NCI-H1417 treated with DMSO at 0.1 percent for 48 hours (cell line): ENCODE measurements at regions not wholly inside any gene's neighbourhood (a gene's known extent, or its start where the extent isn't known, plus 50 kb on each side); places are given as distances from the start of the nearest gene placed in this dataset.

Source experiments
- DNase-seq: peaks from one replicate; lab custom pipeline; 2025; lab: John Stamatoyannopoulos, UW

DNA sequence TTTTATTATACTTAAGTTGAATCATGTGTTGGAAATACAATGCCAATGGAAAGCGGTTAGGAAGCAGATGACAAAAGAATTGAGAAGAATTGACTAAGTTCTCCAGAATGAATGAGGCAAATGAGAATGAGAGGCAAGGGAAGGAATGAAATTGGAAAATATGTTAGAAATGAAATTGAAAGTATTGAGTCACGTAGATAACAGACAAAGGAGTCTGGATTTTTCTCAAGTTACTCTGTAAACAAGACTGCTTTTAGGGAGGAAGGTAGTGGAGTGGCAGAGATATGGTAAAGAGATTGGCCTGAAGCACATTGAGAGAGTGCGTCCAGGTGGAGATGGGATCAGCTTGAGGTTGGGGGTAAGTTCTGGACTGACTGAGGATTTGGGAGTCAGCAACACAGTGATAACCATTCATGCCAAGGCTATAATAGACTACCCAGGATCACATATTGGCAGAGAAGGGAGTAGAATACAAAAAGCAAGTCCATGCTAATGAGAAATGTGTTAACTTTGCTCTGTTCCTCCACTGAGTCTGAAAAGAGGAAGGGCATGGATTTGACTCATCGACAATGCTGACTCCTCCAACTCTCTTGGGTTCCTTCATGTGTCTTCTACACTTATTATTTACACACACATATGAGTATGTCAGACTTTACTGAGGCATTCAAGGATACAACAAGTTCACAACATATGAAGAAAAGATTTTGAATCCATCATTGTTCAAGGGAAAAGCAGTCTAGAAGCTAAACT, 814.2 kb upstream of the ZNF608 start:
- DNase-seq = no peak

DNA sequence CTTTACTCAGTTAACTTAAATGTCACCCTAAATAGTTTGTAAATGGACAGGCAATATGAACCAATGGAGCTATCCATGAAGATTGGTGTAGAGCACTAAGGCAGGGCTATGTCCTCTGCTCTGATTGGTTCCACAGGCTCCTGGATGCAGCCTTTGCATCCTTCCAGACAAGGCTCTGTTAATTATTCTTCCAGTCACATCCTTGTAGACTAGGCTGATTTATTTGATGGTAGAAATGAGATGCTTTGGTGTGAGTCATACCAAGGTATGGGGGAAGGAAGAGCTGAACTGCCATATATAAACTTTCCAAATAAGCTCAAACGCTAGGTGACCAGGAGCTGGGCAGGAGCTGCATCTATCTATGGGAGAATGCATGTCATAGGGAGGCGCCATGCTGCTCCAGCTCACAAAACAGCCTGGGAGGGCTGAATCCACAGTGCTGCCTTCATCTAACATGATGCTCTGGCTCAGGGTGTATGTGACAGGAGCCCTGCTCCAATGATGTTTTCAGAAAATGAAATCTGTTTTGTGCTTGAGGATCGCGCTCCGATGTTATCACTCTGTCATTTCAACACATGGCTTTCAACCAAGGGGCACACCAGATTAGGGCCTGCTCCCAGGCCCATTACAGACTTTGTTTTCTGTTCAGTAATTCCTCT, 818.0 kb upstream of the ZNF608 start:
- no peak for DNase-seq

DNA sequence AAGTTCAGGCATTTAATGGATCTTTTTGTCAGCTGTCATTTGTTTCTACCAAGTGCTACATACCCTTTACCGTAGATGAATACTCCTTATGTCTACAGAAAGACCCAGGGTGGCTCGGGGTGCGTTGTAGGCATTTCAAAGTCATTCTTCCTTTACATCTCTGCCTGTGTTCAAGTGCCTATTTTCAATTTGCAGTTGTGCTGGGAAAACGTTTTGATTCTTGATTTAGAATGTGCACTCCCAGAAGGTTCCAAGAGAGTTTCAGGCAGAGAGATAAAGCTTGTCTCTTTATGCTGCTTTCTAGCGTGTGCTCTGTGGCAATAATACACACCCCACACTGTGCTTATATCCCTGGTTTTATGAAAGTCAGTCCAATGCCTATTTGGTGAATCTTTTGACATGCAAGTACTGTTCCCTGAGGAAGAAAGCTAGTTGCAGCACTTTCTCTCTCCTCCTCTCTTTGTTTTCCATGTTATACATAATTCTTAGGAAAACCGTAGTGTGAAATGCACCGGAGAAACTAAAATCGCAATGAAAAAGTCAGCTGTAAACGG, 828.1 kb upstream of the ZNF608 start:
- no peak for DNase-seq

DNA sequence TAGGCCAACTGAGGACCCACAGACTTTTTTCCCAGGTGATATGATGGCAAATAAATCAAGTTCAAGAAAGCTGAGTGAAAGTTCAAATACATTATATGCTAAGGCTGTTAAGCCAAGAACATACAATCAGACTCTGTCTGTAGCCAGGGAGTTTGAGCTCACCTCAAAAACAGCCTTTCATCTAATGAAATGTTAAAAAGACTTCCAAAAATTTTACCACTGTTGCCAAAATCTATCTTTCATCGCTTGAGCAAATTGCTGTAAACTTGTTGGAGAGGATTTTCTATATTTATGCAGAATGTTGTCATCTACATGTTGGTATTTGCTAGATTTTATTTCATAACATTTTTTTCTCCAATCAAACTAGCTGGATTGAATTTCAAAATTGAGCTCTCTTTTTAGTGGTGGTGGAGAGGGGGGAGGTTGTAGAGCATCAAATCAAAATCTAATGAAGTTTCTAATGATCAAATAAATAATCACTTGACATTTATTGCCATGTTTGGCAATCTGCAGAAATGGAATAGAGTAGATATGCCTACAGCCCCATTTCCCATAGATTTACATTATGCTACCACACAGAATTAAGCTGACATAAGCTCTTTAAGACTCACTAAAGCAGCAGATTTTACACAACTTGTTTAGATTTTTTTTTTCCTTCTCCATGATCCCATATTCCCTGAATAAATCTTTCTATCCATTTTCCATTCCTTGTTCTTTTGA, 828.9 kb upstream of the ZNF608 start:
- DNase-seq = no peak

DNA sequence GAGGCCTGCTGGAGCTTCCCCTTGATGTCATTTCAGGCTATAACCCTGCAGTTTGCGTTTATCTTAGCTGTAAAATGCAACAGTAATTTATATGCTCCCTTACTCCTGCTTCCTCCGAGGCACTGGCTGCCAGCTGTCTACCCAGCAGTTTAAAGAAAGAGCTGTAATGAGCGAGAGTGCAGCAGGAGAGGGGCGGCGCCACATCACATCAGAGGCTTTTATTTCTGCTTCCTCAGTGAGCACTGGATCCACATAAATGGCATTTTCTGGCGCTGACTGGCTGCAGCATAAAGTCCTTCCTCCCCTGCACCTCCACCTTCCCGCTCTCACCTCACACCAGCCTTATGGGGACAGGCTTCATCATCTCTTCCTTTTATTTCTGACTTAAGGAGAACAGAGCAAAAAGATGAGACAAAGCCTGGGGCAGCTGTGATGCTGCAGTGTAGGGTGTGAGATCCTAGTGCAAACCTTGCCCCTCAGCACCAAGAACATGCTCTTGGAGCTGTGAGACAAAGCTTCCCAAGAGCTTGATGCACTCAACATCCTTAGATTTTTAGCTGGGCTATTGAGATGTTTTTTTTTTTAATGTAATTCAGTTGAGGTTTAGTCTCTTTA, 829.6 kb upstream of the ZNF608 start:
- DNase-seq = no peak

DNA sequence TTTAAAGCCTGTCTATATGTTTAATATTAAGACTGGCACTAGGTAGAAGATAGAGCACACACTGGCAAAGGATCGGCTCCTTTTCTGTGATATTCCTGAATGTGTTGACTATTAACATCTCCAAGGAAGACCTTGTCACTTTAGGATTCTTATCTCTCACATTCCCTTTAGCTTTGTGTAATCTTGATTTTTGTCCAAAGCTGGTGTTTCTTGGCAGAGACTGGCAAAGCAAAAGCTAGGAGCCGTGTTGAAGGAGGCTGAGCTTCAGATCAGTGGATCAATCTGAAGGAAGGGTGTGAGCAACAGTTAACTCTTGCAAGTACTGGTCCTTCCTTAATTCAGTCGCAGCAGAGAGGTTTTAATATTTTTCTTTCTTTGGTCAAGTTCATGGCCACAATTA, 830.4 kb upstream of the ZNF608 start:
- no peak for DNase-seq

DNA sequence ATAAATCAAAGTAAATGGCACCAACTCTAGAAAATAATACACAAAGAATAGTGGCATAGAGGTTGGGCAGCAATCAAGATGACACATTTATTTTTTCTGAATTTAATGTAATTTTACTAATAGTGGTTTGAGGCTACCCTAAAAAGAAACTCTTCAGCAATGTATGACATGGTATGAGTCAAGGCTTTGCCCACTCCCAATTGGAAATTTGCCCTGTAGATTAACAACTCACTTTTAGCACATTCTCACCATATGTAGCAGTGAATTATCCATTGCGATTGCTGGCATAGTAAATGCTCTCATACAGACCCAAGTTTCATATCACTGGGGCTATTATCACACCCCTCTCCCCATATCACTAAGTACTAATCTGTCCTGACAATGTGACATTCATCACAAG, 832.1 kb upstream of the ZNF608 start:
- DNase-seq = no peak

DNA sequence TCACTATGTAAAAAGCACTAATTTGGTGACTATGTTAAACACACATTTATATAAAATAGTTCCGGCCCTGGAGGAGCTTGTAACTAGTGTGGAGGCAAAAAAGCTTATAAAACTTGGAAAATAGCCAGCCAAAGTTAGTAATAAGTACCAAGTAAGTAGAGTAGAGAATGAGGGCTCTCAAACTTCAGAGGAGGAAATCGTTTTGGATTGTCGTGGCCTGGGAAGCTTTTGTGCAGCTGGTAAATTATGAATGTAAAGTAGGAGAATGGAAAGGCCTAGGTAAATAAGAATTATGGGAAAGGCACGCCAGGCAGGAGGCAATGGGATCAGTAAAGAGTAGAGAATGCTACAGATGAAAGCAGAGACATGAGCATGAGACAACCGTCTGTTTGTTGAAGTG, 832.7 kb upstream of the ZNF608 start:
- no peak for DNase-seq

DNA sequence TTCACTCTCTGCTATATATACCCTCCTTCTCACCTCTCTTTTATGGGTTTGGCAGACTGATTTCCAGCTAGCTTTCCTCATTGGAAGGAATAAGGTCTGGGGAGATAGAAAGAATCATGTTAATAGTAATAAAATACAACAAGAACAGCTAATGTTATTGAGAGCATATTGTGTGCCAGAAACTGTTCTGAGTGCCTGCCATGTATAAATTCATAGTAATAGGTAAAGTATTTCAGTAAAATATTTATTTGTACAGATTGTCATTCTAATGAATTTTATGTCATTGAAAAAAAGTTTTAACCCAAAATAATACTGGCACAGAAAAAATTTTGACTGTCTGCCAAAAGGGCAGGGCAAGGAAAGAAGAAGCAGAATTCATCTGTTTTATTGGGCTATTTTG, 834.9 kb upstream of the ZNF608 start:
- DNase-seq = no peak

DNA sequence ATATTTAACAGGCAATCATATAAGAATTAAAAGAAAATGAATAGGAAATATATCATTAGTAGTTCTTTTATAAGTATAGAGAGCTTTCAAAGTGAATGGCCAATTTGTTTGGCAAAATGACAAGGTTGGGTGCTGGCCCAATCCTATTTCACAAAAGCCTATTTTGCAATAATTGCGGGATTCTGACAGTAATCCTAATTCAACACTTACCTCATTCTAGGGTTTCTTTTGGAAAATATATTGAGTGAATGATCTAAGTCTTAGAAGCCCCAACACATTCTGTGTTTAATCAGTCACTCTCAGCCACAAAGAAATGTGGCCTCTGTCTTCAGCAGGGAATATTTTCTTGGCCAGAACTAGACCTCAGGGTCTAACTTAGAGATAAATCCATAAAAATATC, 835.9 kb upstream of the ZNF608 start:
- DNase-seq = no peak

DNA sequence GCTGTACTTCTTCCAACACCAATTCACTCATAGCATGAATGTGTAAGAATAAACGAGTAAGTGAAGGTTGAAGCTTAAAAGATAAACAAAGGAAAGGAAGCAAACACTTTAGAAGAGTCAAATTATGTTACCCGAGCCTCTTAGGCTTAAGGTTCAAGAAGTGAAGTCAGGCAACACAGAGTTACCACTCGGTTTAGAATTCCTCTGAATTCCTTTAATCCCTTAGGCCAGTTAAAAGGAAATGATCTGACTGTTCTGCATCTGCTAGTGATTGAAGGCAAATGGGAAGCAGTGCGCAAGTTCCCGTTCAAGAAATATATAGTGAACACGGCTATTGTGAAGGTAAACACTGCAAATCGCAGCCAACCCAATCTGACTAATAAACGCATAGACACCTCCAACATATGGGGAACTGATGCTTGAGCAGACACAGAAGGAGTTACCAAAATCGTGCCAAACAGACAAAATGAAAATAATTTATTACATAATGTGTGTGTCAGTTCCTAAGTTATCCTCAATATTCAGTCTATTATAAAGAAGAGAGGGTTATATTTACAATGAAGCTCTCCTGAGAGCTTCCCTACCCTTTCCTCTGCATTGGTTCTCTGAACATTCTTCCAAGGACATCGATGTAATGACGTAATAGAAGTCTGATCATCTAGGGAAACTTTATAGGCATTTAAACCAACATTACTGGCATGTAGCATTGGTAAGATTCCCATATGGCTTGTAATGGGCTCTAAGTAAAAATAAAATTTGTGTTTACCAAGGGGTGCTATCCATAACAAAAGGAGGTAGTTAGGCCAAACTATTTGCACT, 837.1 kb upstream of the ZNF608 start:
- no peak for DNase-seq

DNA sequence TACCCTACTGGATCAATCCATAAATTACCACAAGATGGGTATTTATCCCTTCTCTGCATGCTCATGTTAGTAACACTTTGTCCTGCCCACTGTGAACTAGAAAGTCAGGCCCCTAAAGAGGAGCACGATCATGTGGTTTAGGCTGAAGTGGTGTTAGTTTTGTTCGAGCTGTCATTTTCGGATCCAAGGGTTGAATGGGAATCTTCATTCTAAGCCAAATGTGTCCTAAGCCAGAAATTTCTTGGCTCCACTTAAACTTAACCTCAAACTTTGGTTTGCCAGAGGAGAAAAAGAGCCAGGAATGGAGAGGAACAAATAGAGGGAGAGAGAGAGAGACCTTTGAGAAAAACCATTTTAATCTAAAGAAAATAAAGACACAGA, 837.7 kb upstream of the ZNF608 start:
- no peak for DNase-seq

DNA sequence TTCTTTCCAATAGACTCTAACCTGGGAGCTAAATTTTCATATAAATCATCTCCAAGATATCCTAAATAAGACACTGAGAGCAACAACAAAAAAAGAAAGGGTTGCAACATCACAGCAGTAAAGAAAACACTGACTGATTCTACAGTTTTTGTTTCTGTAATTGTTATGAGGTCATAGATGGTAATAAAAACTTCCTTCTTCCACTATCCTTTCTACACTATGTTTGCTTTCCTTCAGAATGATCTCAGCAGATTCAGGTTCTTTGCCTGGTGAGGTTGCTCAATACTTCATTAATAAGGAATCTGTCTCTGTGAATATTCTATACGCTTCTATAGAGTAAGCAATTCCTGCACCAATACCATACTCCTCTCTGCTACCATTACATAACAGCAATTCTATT, 835.6 kb upstream of the GRAMD2B start:
- DNase-seq = no peak

DNA sequence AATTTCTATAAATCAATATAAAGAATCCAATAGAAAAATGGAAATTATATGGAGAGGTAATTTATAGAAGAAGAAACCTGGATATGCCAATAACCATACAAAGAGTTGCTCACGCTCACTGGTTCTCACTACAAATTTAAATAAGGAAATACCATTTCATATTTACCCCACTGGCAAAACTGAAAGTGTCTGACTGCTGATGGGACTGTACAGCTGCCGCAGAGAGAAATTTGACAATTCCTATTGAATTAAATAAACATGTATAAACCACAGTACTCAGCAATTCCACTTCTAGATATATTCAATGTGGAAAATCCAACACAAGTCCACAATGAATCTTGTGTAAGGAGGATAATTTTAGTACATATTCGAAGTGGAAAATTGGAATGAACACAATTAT, 830.4 kb upstream of the GRAMD2B start:
- DNase-seq = no peak

DNA sequence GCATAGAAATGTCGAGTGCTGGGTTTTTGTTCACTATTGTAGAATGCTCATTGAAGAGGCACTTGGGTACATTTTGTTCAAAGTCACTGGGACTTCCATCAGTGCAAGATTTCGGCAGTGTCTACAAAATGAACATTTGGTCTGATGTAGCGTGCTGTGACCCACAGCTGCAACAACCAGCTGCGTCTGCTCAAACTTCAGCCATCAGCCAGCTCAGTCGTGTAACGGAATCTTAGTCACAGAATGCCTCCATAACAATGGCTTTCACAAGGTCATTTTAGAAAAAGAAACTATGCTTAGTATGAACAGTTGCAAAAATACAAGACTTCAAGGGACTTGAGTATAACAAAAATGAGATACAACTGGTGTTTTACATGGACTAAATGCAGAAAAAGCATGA, 828.1 kb upstream of the GRAMD2B start:
- no peak for DNase-seq

DNA sequence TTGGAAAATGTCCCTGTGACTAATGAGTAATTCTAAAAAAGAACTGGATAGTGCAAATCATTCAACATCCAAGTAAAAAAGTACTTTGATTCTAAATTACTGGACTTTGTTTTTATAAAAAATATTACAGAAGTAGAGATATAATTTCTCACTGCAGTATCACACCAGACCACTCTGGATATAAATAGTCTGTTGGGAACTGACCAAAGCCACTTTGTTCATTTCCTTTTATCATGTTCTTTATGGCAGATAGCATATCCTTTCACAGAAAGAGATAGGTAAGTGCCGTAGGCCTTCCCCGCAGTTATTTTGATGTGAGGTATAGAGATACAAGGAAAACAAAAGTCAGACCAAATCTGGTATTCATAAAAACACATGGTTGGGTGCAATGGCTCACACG, 827.4 kb upstream of the GRAMD2B start:
- no peak for DNase-seq

DNA sequence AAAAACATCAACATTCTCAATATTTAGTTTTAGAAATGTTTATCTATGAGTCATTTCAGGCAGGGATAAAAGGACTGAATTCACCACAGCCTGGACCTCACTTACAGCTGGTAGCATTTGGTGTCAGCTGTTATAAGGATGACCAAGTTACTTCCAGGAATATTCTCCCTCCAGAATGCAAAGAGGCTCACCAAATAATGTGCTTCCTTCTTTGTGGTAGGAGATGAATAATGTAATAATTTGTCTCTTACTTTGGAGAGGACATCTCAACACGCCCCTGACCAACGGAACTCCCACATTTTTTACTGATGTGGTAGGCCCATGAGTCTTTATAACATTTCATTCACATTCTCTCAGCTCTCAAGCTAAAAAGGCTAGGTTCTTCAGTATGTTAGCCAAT, 825.9 kb upstream of the GRAMD2B start:
- DNase-seq = no peak

DNA sequence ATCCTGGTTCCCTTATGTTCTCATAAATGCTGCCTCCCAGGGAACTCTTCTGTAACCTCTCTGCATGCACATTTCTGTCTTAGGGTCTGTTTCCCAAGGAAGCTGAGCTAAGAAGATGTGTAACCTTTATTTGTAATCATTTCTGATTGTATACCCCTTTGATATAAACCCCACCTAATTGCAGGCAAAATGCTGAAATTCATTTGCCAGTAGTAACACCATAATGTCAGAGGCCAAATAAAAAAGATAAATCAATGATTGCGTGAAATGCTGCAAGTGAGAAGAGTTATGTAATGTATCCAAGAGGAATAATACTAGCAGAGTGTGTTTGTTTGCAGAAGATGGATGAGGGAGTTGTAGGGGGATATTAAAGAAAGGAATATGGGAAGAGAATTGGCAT, 822.6 kb upstream of the GRAMD2B start:
- no peak for DNase-seq

DNA sequence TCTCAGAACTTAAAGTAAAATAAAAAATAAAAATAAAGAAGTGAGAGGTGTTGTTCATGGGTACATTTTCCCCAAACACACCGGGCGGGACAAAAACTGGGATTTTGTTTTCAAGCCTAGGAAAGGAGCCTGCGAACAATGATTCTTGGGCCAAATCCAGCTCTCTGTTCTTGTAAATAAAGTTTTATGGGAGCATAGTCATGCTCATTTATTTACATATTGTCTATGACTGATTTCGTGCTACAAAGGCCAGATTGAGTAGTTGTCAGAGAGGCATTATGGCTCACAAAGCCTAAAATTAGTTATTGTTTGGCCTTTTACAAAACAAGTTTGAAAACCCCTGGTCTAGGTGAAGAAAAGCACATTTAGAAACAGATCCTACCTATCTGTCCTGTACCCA, 821.0 kb upstream of the GRAMD2B start:
- no peak for DNase-seq

DNA sequence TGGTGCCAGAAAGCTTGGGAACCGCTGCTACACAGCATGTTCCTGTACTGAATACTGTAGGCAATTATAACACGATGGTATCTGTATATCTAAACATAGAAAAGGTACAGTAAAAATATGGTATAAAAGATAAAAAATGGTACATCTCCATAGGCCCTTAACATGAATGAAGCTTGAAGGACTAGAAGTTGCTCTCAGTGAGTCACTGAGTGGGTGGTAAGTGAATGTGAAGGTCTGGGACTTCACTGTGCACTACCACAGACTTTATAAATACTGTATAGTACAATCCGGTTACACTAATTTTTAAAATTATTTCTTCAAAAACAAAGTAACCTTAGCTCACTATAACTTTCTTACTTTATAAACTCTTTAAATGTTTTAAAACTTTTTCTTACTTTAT, 819.9 kb upstream of the GRAMD2B start:
- DNase-seq = no peak

DNA sequence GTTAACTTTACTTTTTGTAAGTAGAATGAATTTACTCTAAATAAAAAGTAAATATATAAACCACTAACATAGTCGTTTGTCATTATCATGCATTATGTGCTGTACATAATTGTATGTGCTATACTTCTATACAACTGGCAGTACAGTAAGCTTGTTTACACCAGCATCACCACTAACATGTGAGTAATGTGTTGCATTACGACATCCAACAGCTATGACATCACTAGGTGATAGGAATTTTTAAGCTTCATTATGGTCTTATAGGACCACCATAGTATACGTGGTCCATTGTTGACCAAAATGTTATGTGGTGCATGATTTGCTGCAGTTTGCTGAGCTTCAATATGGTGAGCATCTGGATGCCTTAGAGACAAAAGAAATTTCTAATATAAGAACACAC, 819.1 kb upstream of the GRAMD2B start:
- no peak for DNase-seq

DNA sequence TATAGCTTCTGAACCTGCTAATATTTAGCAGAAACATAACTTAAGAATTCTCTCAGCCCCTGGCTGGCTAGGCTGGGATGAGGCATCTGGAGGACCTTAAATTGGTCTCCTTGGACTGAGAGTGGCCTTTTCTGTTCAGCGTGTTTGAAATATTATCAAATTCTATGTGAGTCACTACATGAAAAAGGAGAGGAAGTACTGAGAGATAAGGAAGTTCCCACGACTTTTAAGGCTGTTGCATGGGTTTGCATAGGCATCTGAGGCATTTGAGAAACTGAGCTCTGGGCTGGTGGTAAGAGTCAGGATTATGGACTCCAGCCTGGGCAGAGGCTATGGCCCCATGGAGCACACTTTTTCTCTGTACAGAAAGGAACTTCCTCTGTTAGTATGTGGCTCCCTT, 816.2 kb upstream of the GRAMD2B start:
- DNase-seq = no peak
